ENCODE measurements at regions not wholly inside any gene's neighbourhood (a gene's known extent, or its start where the extent isn't known, plus 50 kb on each side); places are given as distances from the start of the nearest gene placed in this dataset.

DNA sequence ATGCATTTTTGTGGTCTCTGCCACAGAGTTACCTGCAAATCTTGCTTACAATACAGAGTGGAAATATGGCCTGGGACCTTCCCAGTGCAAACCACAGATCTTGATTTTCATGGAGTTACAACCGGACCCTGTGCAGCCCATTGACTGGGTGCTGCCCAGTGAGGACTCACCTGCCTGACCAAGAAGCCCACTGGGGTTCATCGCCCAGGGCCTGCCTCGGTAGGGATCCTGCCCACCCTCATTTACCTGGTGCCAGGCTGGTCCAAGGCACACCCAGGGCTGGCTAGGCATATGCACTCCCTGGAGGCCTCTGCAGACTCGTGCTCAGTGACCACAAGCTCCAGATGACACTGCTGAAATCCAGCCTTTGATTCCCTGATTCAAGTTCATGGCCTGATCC lies 572.7 kb downstream of the NPHP4 start:
- no peak for DNase-seq
- Histone ChIP-seq H3K36me3 (replicated peaks in 1 of 2; ENCODE audit: control insufficient read depth in 1 of 2, insufficient read depth in 2 of 2, low read length in 2 of 2) (no peaks in the 10 kb centered on the region), H3K27me3 (ENCODE audit: control insufficient read depth in 2 of 2, insufficient read depth in 2 of 2, low read length in 2 of 2) (no peaks in the 10 kb centered on the region), H3K79me2 (ENCODE audit: insufficient read depth, low read length) (no peaks in the 10 kb centered on the region), H4K20me1 (ENCODE audit: insufficient read depth, low read length) (no peaks in the 10 kb centered on the region), H3K4me1 (ENCODE audit: control insufficient read depth in 1 of 2, insufficient read depth in 2 of 2, low read length in 2 of 2) (no peaks in the 10 kb centered on the region), H3K4me3 (replicated peaks in 1 of 3; ENCODE audit: low read depth in 2 of 3, low read length in 3 of 3) (no peak overlapping the region), H3K9me3 (replicated peaks in 1 of 2; ENCODE audit: control insufficient read depth in 1 of 2, insufficient read depth in 1 of 2, low read length in 2 of 2) (no peaks in the 10 kb centered on the region), H3K9ac (ENCODE audit: insufficient read depth, low read length, poor library complexity, severe bottlenecking) (no peak overlapping the region), H2AFZ (ENCODE audit: insufficient read depth, low read depth, low read length, poor library complexity, severe bottlenecking) (no peak overlapping the region), H3K4me2 (replicated peaks; ENCODE audit: extremely low read depth, low read length, poor library complexity, severe bottlenecking) (no peak overlapping the region), H3K27ac (ENCODE audit: low read depth in 1 of 2, low read length in 2 of 2) (no peak overlapping the region)
- Mint-ChIP-seq H3K4me1 (no peaks in the 10 kb centered on the region), H3K9me3 (peaks cover 0 to 2% (median 0%) of the 10 kb centered on the region in 7 donors), H3K4me3 (no peak overlapping the region), H3K36me3 (no peaks in the 10 kb centered on the region), H3K27ac (no peak overlapping the region), H3K27me3 (ENCODE audit: low read depth in 3 of 3) (peaks cover 3 to 18% (median 15%) of the 10 kb centered on the region in 3 donors)
- TF ChIP-seq, protein P1, sequence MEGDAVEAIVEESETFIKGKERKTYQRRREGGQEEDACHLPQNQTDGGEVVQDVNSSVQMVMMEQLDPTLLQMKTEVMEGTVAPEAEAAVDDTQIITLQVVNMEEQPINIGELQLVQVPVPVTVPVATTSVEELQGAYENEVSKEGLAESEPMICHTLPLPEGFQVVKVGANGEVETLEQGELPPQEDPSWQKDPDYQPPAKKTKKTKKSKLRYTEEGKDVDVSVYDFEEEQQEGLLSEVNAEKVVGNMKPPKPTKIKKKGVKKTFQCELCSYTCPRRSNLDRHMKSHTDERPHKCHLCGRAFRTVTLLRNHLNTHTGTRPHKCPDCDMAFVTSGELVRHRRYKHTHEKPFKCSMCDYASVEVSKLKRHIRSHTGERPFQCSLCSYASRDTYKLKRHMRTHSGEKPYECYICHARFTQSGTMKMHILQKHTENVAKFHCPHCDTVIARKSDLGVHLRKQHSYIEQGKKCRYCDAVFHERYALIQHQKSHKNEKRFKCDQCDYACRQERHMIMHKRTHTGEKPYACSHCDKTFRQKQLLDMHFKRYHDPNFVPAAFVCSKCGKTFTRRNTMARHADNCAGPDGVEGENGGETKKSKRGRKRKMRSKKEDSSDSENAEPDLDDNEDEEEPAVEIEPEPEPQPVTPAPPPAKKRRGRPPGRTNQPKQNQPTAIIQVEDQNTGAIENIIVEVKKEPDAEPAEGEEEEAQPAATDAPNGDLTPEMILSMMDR (IDR thresholded peaks at IDR 0.05), result no peak
- 80% methylated on average over 4 of the region's 4 CpGs for WGBS (ENCODE audit: insufficient coverage)
- intact Hi-C loops (cut with micrococcal nuclease), result no loop called here

DNA sequence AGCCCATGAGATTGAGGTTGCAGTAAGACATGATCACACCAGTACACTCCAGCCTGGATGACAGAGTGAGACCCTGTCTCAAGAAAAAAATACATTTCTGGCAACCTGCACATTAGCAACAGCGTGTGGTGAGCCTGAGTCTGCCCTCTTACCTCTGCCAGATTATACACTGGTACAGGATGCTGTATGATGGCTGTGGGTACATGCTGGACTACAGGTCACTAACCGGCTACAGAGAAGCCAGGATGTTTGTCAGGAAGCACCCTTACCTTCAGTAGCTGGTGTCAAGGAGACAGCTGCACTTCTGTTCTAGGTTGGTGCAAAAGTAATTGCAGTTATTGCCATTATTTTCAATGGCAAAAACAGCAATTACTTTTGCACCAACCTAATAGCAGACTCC lies 575.7 kb downstream of the NPHP4 start:
- Mint-ChIP-seq H3K4me1 (no peaks in the 10 kb centered on the region), H3K27ac (no peak overlapping the region), H3K36me3 (no peaks in the 10 kb centered on the region), H3K27me3 (ENCODE audit: low read depth in 3 of 3) (peaks cover 4 to 5% (median 4%) of the 10 kb centered on the region in 3 donors), H3K4me3 (no peak overlapping the region), H3K9me3 (peaks cover 0 to 1% (median 0%) of the 10 kb centered on the region in 7 donors)
- intact Hi-C loops (cut with micrococcal nuclease), result no loop called here
- no peak overlapping the region for H3K27ac ChIP-seq (ENCODE audit: low read depth in 1 of 2, low read length in 2 of 2)
- no peak for DNase-seq
- no peaks in the 10 kb centered on the region for H3K9me3 ChIP-seq (replicated peaks in 1 of 2; ENCODE audit: control insufficient read depth in 1 of 2, insufficient read depth in 1 of 2, low read length in 2 of 2)
- H3K79me2 ChIP-seq (ENCODE audit: insufficient read depth, low read length), result no peaks in the 10 kb centered on the region
- no peaks in the 10 kb centered on the region for H3K4me1 ChIP-seq (ENCODE audit: control insufficient read depth in 1 of 2, insufficient read depth in 2 of 2, low read length in 2 of 2)
- H4K20me1 ChIP-seq (ENCODE audit: insufficient read depth, low read length), result no peaks in the 10 kb centered on the region
- TF ChIP-seq, protein P1 (IDR thresholded peaks at IDR 0.05), result no peak
- no peaks in the 10 kb centered on the region for H3K27me3 ChIP-seq (ENCODE audit: control insufficient read depth in 2 of 2, insufficient read depth in 2 of 2, low read length in 2 of 2)
- H3K4me2 ChIP-seq (replicated peaks; ENCODE audit: extremely low read depth, low read length, poor library complexity, severe bottlenecking), result no peak overlapping the region
- H3K9ac ChIP-seq (ENCODE audit: insufficient read depth, low read length, poor library complexity, severe bottlenecking), result no peak overlapping the region
- no peak overlapping the region for H3K4me3 ChIP-seq (replicated peaks in 1 of 3; ENCODE audit: low read depth in 2 of 3, low read length in 3 of 3)
- H3K36me3 ChIP-seq (replicated peaks in 1 of 2; ENCODE audit: control insufficient read depth in 1 of 2, insufficient read depth in 2 of 2, low read length in 2 of 2), result no peaks in the 10 kb centered on the region
- WGBS (ENCODE audit: insufficient coverage), result no CpG with 5 or more reads among the region's 2 CpGs
- no peak overlapping the region for H2AFZ ChIP-seq (ENCODE audit: insufficient read depth, low read depth, low read length, poor library complexity, severe bottlenecking)
